ENCODE measurements at regions not wholly inside any gene's neighbourhood (a gene's known extent, or its start where the extent isn't known, plus 50 kb on each side); places are given as distances from the start of the nearest gene placed in this dataset.

DNA sequence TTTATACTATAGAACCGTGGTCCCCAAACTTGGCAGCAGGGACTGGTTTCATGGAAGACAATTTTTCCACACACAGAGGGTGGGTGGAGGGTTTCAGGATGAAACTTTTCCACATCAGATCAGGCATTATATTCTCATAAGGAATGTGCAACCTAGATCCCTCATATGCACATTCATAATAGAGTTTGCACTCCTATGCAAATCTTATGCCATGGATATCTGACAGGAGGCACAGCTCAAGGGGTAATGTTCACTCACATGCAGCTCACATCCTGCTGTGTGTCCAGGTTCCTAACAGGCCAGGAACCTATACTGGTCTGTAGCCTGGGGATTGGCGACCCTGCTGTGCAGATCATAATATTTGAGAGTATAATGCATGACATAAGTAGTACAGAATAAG is 1802.2 kb upstream of the ACO1 start:
- H2BK5ac ChIP-seq (ENCODE audit: low read depth, low read length) = no peak overlapping the region
- H2AK5ac ChIP-seq (ENCODE audit: low read depth, low read length) = no peak overlapping the region
- no peak overlapping the region for H3K14ac ChIP-seq (ENCODE audit: insufficient read length)
- no peak overlapping the region for H3K4ac ChIP-seq (replicated peaks; ENCODE audit: insufficient read length, low read depth, low read length)
- H2BK12ac ChIP-seq (ENCODE audit: low read depth, low read length) = no peak overlapping the region
- no peaks in the 10 kb centered on the region for H3K79me2 ChIP-seq (ENCODE audit: control insufficient read depth in 1 of 2, insufficient read depth in 2 of 2, low read length in 2 of 2)
- no peak overlapping the region for H3K18ac ChIP-seq (ENCODE audit: extremely low read depth, low read length)
- ChIA-PET CTCF (ENCODE audit: partially characterized antibody) (no interaction called here), POLR2A (ENCODE audit: partially characterized antibody) (no interaction called here)
- no peak overlapping the region for H3K23ac ChIP-seq (ENCODE audit: insufficient read length)
- no peak overlapping the region for H2AFZ ChIP-seq (ENCODE audit: low read length)
- H2BK120ac ChIP-seq (replicated peaks; ENCODE audit: low read depth, low read length) = no peak overlapping the region
- no peak overlapping the region for H3K56ac ChIP-seq (replicated peaks; ENCODE audit: insufficient read length, low read depth, low read length)
- H3K36me3 ChIP-seq (ENCODE audit: control insufficient read depth in 2 of 4, insufficient read depth in 4 of 4, low read length in 3 of 4) = no peaks in the 10 kb centered on the region
- no peaks in the 10 kb centered on the region for H4K20me1 ChIP-seq (replicated peaks in 1 of 2; ENCODE audit: control insufficient read depth in 1 of 2, insufficient read depth in 2 of 2, low read length in 2 of 2)
- H3K4me2 ChIP-seq (ENCODE audit: insufficient read depth in 1 of 2, low read depth in 2 of 2, low read length in 2 of 2) = no peak overlapping the region
- no peak overlapping the region for H2BK20ac ChIP-seq (ENCODE audit: low read length)
- H3K79me1 ChIP-seq (ENCODE audit: low read depth, low read length) = no peaks in the 10 kb centered on the region
- no peaks in the 10 kb centered on the region for H3K23me2 ChIP-seq (ENCODE audit: low read depth, low read length)
- no peak overlapping the region for H4K91ac ChIP-seq (replicated peaks; ENCODE audit: insufficient read length, low read length)
- no peaks in the 10 kb centered on the region for H3K9me3 ChIP-seq (ENCODE audit: insufficient read depth in 2 of 2, low read depth in 1 of 2, low read length in 1 of 2)
- no peak overlapping the region for H2BK15ac ChIP-seq (ENCODE audit: low read length)
- FAIRE-seq = no peak
- no peaks in the 10 kb centered on the region for H3K4me1 ChIP-seq (replicated peaks in 1 of 4; ENCODE audit: control insufficient read depth in 3 of 4, insufficient read depth in 4 of 4, low read length in 3 of 4)
- no peak overlapping the region for H3K4me3 ChIP-seq (ENCODE audit: extremely low read depth in 1 of 4, insufficient read depth in 2 of 4, low read depth in 3 of 4, low read length in 4 of 4)
- no peak overlapping the region for H3K27ac ChIP-seq (ENCODE audit: low read depth, low read length)
- H3K9ac ChIP-seq (replicated peaks in 1 of 4; ENCODE audit: extremely low read depth in 1 of 4, low read depth in 3 of 4, low read length in 3 of 4) = no peak overlapping the region
- 84% methylated on average over 2 of the region's 2 CpGs; no CpG with 5 or more reads in 1 of the 2 experiments for WGBS, 2 experiments (ENCODE audit: extremely low coverage in 1 of 2, insufficient coverage in 1 of 2, insufficient read length in 1 of 2, insufficient replicate concordance in 2 of 2, low coverage in 1 of 2, low lambda C conversion rate in 2 of 2, missing lambda C conversion rate in 1 of 2)
- no peak for DNase-seq (ENCODE audit: low read depth in 1 of 2, low spot score in 2 of 2)
- H4K8ac ChIP-seq (ENCODE audit: extremely low read depth, insufficient read depth, low read length) = no peak overlapping the region
- H4K5ac ChIP-seq (ENCODE audit: insufficient read length, low read depth, low read length) = no peak overlapping the region
- no peaks in the 10 kb centered on the region for H3K27me3 ChIP-seq (replicated peaks in 1 of 4; ENCODE audit: control insufficient read depth in 3 of 4, extremely low read depth in 1 of 4, insufficient read depth in 3 of 4, low read length in 3 of 4)
- no peak for TF ChIP-seq CBX5 (IDR thresholded peaks at IDR 0.05; ENCODE audit: low read depth, low read length)
- no peak for TF ChIP-seq RNF2 (IDR thresholded peaks at IDR 0.05; ENCODE audit: borderline replicate concordance, low read depth, low read length, missing control alignments, poor library complexity, severe bottlenecking)
- no peak for TF ChIP-seq CHD1 (IDR thresholded peaks at IDR 0.05; ENCODE audit: low read depth, low read length)
- no peak for TF ChIP-seq SAP30 (IDR thresholded peaks at IDR 0.05; ENCODE audit: insufficient read depth, insufficient replicate concordance, low read length)
- no peak for TF ChIP-seq BCL11A (IDR thresholded peaks at IDR 0.05; ENCODE audit: low read depth in 2 of 2, low read length in 2 of 2)
- TF ChIP-seq, protein P1, sequence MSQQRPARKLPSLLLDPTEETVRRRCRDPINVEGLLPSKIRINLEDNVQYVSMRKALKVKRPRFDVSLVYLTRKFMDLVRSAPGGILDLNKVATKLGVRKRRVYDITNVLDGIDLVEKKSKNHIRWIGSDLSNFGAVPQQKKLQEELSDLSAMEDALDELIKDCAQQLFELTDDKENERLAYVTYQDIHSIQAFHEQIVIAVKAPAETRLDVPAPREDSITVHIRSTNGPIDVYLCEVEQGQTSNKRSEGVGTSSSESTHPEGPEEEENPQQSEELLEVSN (IDR thresholded peaks at IDR 0.05) = no peak
- TF ChIP-seq SIRT6 (IDR thresholded peaks at IDR 0.05; ENCODE audit: low read length) = no peak
- TF ChIP-seq POLR2AphosphoS5 (IDR thresholded peaks at IDR 0.05; ENCODE audit: low read depth, low read length) = no peak
- TF ChIP-seq BACH1 (IDR thresholded peaks at IDR 0.05; ENCODE audit: low read length) = no peak
- no peak for TF ChIP-seq HDAC6 (IDR thresholded peaks at IDR 0.05; ENCODE audit: low read depth, low read length)
- TF ChIP-seq, protein P2, sequence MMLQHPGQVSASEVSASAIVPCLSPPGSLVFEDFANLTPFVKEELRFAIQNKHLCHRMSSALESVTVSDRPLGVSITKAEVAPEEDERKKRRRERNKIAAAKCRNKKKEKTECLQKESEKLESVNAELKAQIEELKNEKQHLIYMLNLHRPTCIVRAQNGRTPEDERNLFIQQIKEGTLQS (IDR thresholded peaks at IDR 0.05; ENCODE audit: insufficient read depth, low read depth, low read length) = no peak
- TF ChIP-seq RFX5 (IDR thresholded peaks at IDR 0.05; ENCODE audit: borderline replicate concordance, low read depth, low read length) = no peak
- no peak for TF ChIP-seq SP2 (IDR thresholded peaks at IDR 0.05; ENCODE audit: low read length)
- no peak for TF ChIP-seq JUN (IDR thresholded peaks at IDR 0.05; ENCODE audit: low read depth, low read length)
- no peak for TF ChIP-seq SRF (IDR thresholded peaks at IDR 0.05; ENCODE audit: low read depth, low read length)
